GM12865 (cell line): ENCODE measurements at regions not wholly inside any gene's neighbourhood (a gene's known extent, or its start where the extent isn't known, plus 50 kb on each side); places are given as distances from the start of the nearest gene placed in this dataset.

Source experiments
- DNase-seq: peaks from one replicate; pipeline ENCODE4 v3.0.0; 2010; ENCODE audit warnings: low read depth
- H3K4me3 ChIP-seq: 2 replicates; pipeline ENCODE4 v1.5.1; 2011; ENCODE audit warnings: mild to moderate bottlenecking, low read depth, low read length, control low read depth
- TF ChIP-seq, protein P1 (sequence below): IDR thresholded peaks from 2 replicates; pipeline ENCODE4 v1.5.1; 2011; ENCODE audit warnings: low read length, control low read depth, low read depth, inconsistent platforms; ENCODE audit not compliant: insufficient read depth; ENCODE audit errors: missing control alignments

DNA sequence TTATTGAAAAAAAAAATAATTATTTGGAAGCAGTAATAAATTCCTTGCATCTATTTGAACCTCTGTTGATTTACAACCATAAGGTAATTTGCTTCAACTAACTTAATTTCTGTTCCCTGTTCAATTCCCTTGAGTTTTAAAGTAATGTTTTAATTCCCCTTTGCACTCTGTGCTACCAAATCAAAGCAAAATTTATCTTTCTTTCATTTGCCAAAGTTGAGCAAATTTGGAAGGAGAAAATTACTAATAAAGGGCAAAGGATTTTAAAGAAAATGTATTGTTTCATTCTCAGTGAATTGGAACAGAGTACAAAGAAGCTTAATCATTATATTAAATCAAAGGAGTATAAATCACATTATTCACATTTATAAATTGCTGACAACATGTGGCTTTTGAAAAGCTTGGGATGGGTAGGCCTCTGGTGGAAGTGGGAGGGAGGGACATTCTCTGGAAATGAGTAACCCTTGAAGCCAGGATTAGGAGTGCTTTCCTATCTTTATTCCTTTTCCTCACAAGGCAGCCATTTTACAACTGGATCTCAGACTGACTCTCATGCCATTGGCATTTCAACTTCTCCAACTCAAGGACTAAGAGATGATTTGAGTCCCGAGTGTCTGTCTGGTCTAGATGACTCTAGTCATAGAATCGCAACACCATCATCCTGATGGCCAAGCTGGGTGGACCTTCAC, 331.6 kb upstream of the DUSP10 start:
- no peak overlapping the region for H3K4me3 ChIP-seq
- TF ChIP-seq, protein P1, sequence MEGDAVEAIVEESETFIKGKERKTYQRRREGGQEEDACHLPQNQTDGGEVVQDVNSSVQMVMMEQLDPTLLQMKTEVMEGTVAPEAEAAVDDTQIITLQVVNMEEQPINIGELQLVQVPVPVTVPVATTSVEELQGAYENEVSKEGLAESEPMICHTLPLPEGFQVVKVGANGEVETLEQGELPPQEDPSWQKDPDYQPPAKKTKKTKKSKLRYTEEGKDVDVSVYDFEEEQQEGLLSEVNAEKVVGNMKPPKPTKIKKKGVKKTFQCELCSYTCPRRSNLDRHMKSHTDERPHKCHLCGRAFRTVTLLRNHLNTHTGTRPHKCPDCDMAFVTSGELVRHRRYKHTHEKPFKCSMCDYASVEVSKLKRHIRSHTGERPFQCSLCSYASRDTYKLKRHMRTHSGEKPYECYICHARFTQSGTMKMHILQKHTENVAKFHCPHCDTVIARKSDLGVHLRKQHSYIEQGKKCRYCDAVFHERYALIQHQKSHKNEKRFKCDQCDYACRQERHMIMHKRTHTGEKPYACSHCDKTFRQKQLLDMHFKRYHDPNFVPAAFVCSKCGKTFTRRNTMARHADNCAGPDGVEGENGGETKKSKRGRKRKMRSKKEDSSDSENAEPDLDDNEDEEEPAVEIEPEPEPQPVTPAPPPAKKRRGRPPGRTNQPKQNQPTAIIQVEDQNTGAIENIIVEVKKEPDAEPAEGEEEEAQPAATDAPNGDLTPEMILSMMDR = no peak
- DNase-seq = no peak

DNA sequence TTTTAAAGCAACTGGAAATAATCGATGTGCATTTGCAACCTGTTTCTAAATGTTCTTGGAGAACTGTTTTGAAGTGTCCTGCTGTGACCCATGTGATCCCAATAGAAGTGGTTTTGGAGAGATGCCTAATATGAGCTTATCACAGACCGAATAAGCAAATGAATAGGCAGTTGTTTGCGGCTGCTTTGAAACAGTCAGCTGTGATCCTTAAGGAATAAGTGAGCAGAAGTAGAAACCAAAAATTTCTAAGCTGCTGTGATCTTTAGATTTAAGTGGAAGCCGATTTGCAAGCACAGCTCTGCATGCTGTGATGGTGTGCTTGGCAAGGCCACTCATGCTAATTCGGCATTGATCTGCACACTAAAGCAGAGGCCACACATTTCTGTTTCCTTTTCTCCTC, 329.5 kb upstream of the DUSP10 start:
- TF ChIP-seq, protein P1 = no peak
- DNase-seq = no peak
- no peak overlapping the region for H3K4me3 ChIP-seq

DNA sequence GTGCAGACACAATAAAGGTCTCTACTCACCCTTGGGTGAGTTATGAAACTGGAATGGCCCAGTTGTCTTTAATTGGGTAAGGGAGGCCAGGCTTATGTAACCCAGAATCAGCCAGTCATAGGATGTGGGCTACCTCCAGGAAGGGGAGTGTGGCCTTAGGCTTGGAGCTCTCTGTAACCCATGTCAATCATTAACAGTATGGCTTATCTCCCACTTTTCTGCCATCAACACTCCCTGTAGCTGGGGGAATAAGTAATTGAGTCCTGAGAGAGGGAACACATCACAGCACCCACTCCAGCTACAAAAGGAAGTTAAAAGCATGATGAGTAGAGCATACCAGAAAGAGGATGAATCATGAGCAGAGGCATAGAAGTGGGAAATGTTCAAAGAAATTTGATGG, 327.0 kb upstream of the DUSP10 start:
- no peak for DNase-seq
- TF ChIP-seq, protein P1 = no peak

DNA sequence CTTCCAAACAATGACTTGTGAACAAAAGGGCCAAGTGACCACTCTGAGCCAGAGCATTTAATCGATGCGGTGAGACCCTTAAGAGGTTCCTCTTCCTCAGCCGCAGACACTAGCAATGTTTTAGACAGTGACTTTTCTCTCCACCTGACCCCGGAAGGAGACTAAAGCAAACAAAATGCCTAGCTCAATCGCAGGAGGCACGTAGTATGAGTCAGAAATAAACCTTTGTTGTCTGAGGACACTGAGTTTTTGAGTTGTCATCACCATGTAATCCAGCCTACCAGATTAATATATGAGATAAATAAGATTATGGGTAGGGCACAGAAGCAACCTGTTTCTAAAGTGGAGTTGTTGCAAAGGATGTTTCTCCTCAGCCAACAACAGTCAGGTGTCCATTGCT, 326.2 kb upstream of the DUSP10 start:
- H3K4me3 ChIP-seq = no peak overlapping the region
- TF ChIP-seq, protein P1 = no peak
- DNase-seq = no peak

More for the DNA sequence above, 327.0 kb upstream of the DUSP10 start:
- no peak overlapping the region for H3K4me3 ChIP-seq

DNA sequence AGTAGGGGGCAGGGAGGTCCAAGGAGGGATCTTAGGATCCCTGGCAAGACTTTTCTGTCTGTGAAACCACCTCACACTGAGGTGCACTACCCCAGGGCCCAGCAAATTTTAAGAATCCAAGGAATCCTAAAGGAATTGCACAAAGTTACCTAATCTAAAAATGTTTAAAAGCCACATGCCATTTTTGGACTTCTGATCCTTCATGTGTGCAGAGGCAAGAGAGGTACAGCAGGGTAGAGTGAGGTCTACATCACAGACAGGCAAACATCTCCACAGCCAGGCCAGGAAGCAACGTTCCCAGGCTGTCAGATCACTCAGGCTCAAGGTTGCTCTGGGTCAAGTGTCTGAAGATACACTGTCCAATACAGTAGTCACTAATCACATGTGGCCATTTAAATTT, 324.6 kb upstream of the DUSP10 start:
- TF ChIP-seq, protein P1 = no peak
- no peak overlapping the region for H3K4me3 ChIP-seq
- no peak for DNase-seq

DNA sequence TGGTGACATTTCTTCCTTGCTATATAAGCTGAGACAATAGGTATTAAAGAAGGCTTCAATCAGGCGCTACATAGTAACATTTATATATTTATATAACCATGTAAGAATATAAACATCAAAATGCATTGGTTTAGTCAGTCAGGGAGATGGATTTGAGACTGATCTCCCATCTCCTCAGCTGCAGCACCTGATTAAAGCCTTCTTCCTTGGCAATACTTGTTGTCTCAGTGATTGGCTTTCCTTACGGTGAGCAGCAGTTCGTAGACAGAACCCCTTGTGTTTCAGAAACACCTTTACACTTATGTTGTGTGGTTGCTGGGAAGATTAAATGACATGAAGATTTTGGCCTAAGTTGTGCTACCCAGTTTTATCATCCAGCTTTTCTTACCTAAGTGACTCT, 323.3 kb upstream of the DUSP10 start:
- DNase-seq = no peak
- TF ChIP-seq, protein P1 = no peak
- no peak overlapping the region for H3K4me3 ChIP-seq
